Frontal cortex (tissue), 3 donors: ENCODE measurements at regions not wholly inside any gene's neighbourhood (a gene's known extent, or its start where the extent isn't known, plus 50 kb on each side); places are given as distances from the start of the nearest gene placed in this dataset.

ENCODE experiments used
- DNase-seq, 2 donors: peaks; one replicate each; pipeline ENCODE4 v3.0.0; 2012; ENCODE audit warnings: low spot score in 2 of 2
- FAIRE-seq: peaks from 2 replicates; lab custom pipeline; 2012; peaks lifted over from hg19 to GRCh38; lab: Jason Lieb, UNC
- donor health status: control.
- donor health status: control.
- donor health status: control.

- DNase-seq (no peak), FAIRE-seq (no peak)
Observed at GRCh38 chr1:98344731-98345130, 316.8 kb upstream of the SNX7 start.

- FAIRE-seq: no peak
Observed at GRCh38 chr1:98342566-98342965, 319.0 kb upstream of the SNX7 start.

GRCh38 chr1:98340511-98340910 is 321.0 kb upstream of the SNX7 start:
- DNase-seq: no peak
- no peak for FAIRE-seq

More at GRCh38 chr1:98342566-98342965, 319.0 kb upstream of the SNX7 start:
- DNase-seq: no peak

GRCh38 chr1:98336472-98337083 is 324.9 kb upstream of the SNX7 start:
- FAIRE-seq (no peak), DNase-seq (no peak)

GRCh38 chr1:98333936-98334335 is 327.6 kb upstream of the SNX7 start:
- DNase-seq: no peak
- FAIRE-seq: no peak

- DNase-seq: no peak
- no peak for FAIRE-seq
Observed at GRCh38 chr1:98333406-98333805, 328.1 kb upstream of the SNX7 start.

GRCh38 chr1:98331718-98332311 is 329.7 kb upstream of the SNX7 start:
- FAIRE-seq: no peak

GRCh38 chr1:98331243-98331642 is 330.3 kb upstream of the SNX7 start:
- DNase-seq: no peak
- FAIRE-seq: no peak

More at GRCh38 chr1:98331718-98332311, 329.7 kb upstream of the SNX7 start:
- DNase-seq: no peak

GRCh38 chr1:98330224-98330623 is 331.3 kb upstream of the SNX7 start:
- no peak for FAIRE-seq
- no peak for DNase-seq

- DNase-seq: no peak
- FAIRE-seq: no peak
Observed at GRCh38 chr1:98328855-98329254, 332.7 kb upstream of the SNX7 start.

GRCh38 chr1:98327220-98327861 is 334.2 kb upstream of the SNX7 start:
- DNase-seq: no peak
- FAIRE-seq: no peak

- DNase-seq (no peak), FAIRE-seq (no peak)
Observed at GRCh38 chr1:98325646-98326440, 335.7 kb upstream of the SNX7 start.

- FAIRE-seq (no peak), DNase-seq (no peak)
Observed at GRCh38 chr1:98323906-98324358, 337.6 kb upstream of the SNX7 start.

GRCh38 chr1:98323388-98323787 is 338.1 kb upstream of the SNX7 start:
- no peak for FAIRE-seq

GRCh38 chr1:98322966-98323365 is 338.6 kb upstream of the SNX7 start:
- DNase-seq (no peak), FAIRE-seq (no peak)

More at GRCh38 chr1:98323388-98323787, 338.1 kb upstream of the SNX7 start:
- DNase-seq: no peak

GRCh38 chr1:98322086-98322485 is 339.4 kb upstream of the SNX7 start:
- FAIRE-seq (no peak), DNase-seq (no peak)

- FAIRE-seq: no peak
- DNase-seq: no peak
Observed at GRCh38 chr1:98321191-98321590, 340.3 kb upstream of the SNX7 start.

- no peak for DNase-seq
- FAIRE-seq: no peak
Observed at GRCh38 chr1:98316286-98316905, 345.1 kb upstream of the SNX7 start.

- no peak for DNase-seq
- FAIRE-seq: no peak
Observed at GRCh38 chr1:98315309-98315708, 346.2 kb upstream of the SNX7 start.

GRCh38 chr1:98314601-98315000 is 346.9 kb upstream of the SNX7 start:
- DNase-seq: no peak
- FAIRE-seq: no peak
